Mesothelial cell of epicardium (in vitro differentiated cells): ENCODE measurements at regions not wholly inside any gene's neighbourhood (a gene's known extent, or its start where the extent isn't known, plus 50 kb on each side); places are given as distances from the start of the nearest gene placed in this dataset.

ENCODE experiments used
- DNase-seq, 2 experiments: peaks; one replicate each; pipeline ENCODE4 v3.0.0; 2021; ENCODE audit warnings: low spot score in 2 of 2; ENCODE audit not compliant: unreplicated experiment in 2 of 2
- H3K27ac Mint-ChIP-seq: 2 replicates; pipeline ENCODE4 v1.8.0; 2021; ENCODE audit warnings: mixed read lengths
- H3K27me3 Mint-ChIP-seq: 2 replicates; pipeline ENCODE4 v1.8.0; 2021; ENCODE audit warnings: low read depth, mixed read lengths
- H3K36me3 Mint-ChIP-seq: 2 replicates; pipeline ENCODE4 v1.8.0; 2021; ENCODE audit warnings: mixed read lengths
- H3K4me1 Mint-ChIP-seq: 2 replicates; pipeline ENCODE4 v1.8.0; 2021; ENCODE audit warnings: mixed read lengths
- H3K4me3 Mint-ChIP-seq: 2 replicates; pipeline ENCODE4 v1.8.0; 2021; ENCODE audit warnings: mild to moderate bottlenecking, moderate library complexity, mixed read lengths
- H3K9me3 Mint-ChIP-seq: 2 replicates; pipeline ENCODE4 v1.8.0; 2021; ENCODE audit warnings: mixed read lengths
- CTCF ChIP-seq: fragments of 200-600 bp; sonication (generic); IDR thresholded peaks from one replicate; pipeline ENCODE4 v1.5.0; 2021; ENCODE audit warnings: antibody characterized with exemption; ENCODE audit not compliant: unreplicated experiment

- H3K9me3 Mint-ChIP-seq, result peaks cover 5% of the 10 kb centered on the region
- no peak for DNase-seq
- H3K36me3 Mint-ChIP-seq, result no peaks in the 10 kb centered on the region
- no peak for TF ChIP-seq CTCF
- no peak overlapping the region for H3K27ac Mint-ChIP-seq
- H3K27me3 Mint-ChIP-seq, result no peaks in the 10 kb centered on the region
- H3K4me3 Mint-ChIP-seq, result no peak overlapping the region
- peaks cover 23% of the 10 kb centered on the region for H3K4me1 Mint-ChIP-seq
These were observed 476.7 kb upstream of the ETAA1 start for GRCh38 chr2:66920415-66920814.

DNA sequence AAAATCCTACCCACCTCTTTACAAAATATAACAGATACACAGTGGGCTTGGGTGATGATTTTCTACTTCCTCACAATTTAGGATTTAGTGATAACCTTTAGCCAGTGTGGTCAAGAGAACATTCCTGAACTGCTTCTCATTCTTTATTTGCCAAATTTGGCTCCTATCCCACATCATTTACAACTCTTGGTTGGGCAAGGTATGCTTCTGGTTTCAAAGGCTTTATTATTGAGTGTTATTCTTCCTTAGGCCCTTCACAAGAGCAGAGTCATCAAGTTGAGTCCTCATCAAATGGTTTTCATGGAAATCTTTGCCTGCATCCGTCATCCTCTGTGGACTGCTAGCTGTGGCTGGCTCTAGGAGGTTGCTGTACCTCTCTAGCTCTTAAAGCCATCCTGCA lies 472.0 kb upstream of the ETAA1 start:
- Mint-ChIP-seq H3K27me3 (no peaks in the 10 kb centered on the region), H3K4me3 (no peak overlapping the region), H3K27ac (no peak overlapping the region), H3K4me1 (peaks cover 33% of the 10 kb centered on the region), H3K9me3 (no peaks in the 10 kb centered on the region), H3K36me3 (no peaks in the 10 kb centered on the region)
- TF ChIP-seq CTCF, result no peak
- DNase-seq, result no peak

- Mint-ChIP-seq H3K9me3 (no peaks in the 10 kb centered on the region), H3K36me3 (no peaks in the 10 kb centered on the region), H3K27me3 (no peaks in the 10 kb centered on the region), H3K4me3 (no peak overlapping the region), H3K27ac (no peak overlapping the region), H3K4me1 (peaks cover 46% of the 10 kb centered on the region)
- no peak for TF ChIP-seq CTCF
- DNase-seq, result no peak
These were observed 470.5 kb upstream of the ETAA1 start for GRCh38 chr2:66926594-66927112.

DNA sequence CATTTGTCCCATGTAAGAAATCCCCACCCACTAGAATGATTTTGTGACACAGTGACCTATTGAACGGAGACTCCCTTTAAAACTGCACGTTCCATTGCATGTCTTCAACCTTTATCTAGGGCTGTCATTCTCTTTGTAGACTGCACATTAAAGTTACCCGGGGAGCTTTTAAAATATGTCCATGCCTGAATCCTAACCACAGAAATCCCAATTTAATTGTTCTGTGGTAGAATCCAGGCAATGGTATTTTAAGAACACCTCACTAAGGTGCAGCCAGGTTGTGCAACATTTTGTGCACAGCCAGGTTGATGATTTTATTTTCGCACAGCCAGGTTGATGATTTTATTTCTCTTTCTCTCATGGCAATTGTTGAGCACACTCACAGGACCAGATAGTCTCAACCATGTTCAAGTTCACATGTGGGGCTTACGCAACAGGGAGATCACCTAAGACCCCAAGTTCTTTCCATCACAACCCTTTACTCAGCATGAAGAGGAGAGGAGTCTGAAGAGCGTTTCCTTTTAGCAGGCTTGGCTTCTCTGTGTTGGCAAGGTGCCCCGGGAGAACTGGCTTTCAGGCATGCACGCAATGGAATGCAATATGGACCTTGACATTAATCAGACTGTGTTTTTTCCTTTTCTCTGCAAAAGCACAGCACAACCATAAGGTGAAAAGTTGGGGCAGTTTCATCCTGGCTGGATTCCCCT lies 467.3 kb upstream of the ETAA1 start:
- no peaks in the 10 kb centered on the region for H3K36me3 Mint-ChIP-seq
- peak overlapping the region; percentile 96 for H3K27ac Mint-ChIP-seq
- TF ChIP-seq CTCF, result no peak
- peak overlapping the region; percentile 28 for H3K4me3 Mint-ChIP-seq
- no peaks in the 10 kb centered on the region for H3K27me3 Mint-ChIP-seq
- DNase-seq, result peak; percentile 55 to 83
- H3K4me1 Mint-ChIP-seq, result peaks cover 51% of the 10 kb centered on the region
- H3K9me3 Mint-ChIP-seq, result no peaks in the 10 kb centered on the region

DNA sequence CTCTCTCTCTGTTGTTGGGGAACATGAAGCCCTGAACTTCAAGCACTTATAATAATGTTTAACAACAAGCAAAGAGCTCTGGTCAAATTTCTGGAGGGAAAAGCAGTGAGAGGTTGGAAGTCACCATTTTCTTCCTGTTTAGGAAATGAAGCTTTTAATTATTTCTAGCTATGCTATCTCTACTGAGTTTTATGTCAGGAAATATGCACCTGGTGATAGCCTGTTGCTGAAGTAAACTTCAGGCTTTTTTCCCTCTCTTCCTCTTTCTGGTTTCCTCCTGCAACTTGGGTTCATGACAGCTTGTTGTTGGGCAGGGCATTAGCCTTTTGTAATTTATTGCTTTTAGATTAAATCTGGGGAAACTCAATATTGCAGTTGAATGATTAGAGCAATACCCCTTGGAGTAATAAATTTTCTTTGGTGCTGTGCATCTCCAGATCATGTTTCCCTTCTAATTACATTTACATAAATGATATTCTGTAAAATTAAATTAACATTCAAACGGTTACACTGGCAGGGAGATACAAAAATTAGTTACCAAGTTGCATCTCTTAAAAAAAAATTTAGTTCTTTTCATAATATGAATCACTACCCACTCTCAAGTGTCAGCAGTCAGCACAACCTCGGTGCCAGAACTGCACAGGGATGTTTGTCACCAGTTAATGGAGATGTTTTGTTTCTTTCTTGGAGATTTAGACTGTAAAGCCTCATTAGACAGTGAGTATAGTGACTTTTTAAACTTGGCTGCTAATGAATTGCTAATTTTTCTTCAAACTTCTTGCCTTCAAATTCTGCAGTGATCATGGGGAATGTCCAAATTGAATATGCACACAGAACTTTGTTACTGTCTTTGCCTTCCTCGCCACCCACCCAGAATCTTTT lies 466.6 kb upstream of the ETAA1 start:
- H3K4me1 Mint-ChIP-seq, result peaks cover 51% of the 10 kb centered on the region
- TF ChIP-seq CTCF, result no peak
- no peaks in the 10 kb centered on the region for H3K27me3 Mint-ChIP-seq
- peak overlapping the region; percentile 96 for H3K27ac Mint-ChIP-seq
- DNase-seq, result no peak
- no peak overlapping the region for H3K4me3 Mint-ChIP-seq
- H3K9me3 Mint-ChIP-seq, result no peaks in the 10 kb centered on the region
- H3K36me3 Mint-ChIP-seq, result no peaks in the 10 kb centered on the region
